K562 (cell line): ENCODE measurements at regions not wholly inside any gene's neighbourhood (a gene's known extent, or its start where the extent isn't known, plus 50 kb on each side); places are given as distances from the start of the nearest gene placed in this dataset.

ENCODE experiments used
- ATAC-seq: fragments of 200-7000 bp; cut with Tn5 transposase; 3 replicates; pipeline ENCODE4 v1.9.1; 2020; ENCODE audit warnings: moderate library complexity
- BruUV-seq: library from RNA; stranded (reverse); fragments of 400-500 nt; replicated peaks from 2 replicates; lab custom pipeline; 2021; lab: Mats Ljungman, UMichigan
- CTCF ChIA-PET: fragments of 300-600 bp; formaldehyde crosslinking; extraction: SDS; loops from one replicate; lab custom pipeline; 2021; ENCODE audit warnings: low intra/inter-chr PET ratio; lab: Yijun Ruan, JAX
- POLR2A ChIA-PET: fragments of 300-600, 350-650 bp; sonication (Branson Sonifier 250); formaldehyde crosslinking; extraction: SDS; loops from one replicate; lab custom pipeline; 2021; ENCODE audit warnings: antibody characterized with exemption, inconsistent platforms; lab: Yijun Ruan, JAX
- DNase-seq, 4 experiments: peaks; one replicate each; pipeline versions ENCODE4 v3.0.0 to v3.0.0-alpha.2; 2011 to 2018; ENCODE audit warnings: low spot score in 3 of 4, mixed read lengths in 3 of 4; ENCODE audit errors: extremely low read depth in 1 of 4
- FAIRE-seq: peaks from 2 replicates; lab custom pipeline; 2011; peaks lifted over from hg19 to GRCh38; lab: Jason Lieb, UNC
- H2AFZ ChIP-seq: 2 replicates; pipeline ENCODE4 v1.6.0; 2011; ENCODE audit warnings: low read depth, low read length, control low read depth, inconsistent platforms
- H3K27ac ChIP-seq: fragments of 200-600 bp; 3 replicates; pipeline ENCODE4 v1.8.0; 2011; ENCODE audit warnings: low read depth, mild to moderate bottlenecking, control low read depth, inconsistent platforms, low read length, moderate library complexity, mixed read lengths; ENCODE audit errors: extremely low read depth
- H3K27me3 ChIP-seq, 2 experiments: fragments of 300-600 bp in 1 of 2; 2 replicates in 1 of 2; 3 replicates in 1 of 2; pipeline versions ENCODE4 v1.6.0 to v1.8.0; 2011; ENCODE audit warnings: inconsistent platforms in 2 of 2, low read length in 2 of 2, mild to moderate bottlenecking in 1 of 2, mixed read lengths in 1 of 2, moderate library complexity in 1 of 2; ENCODE audit not compliant: control insufficient read depth in 2 of 2, insufficient read depth in 2 of 2
- H3K36me3 ChIP-seq: fragments of 300-600 bp; 3 replicates; pipeline ENCODE4 v1.8.0; 2011; ENCODE audit warnings: mild to moderate bottlenecking, low read length, inconsistent platforms; ENCODE audit not compliant: control insufficient read depth, insufficient read depth
- H3K4me1 ChIP-seq, 2 experiments: fragments of 200-600 bp in 1 of 2; replicated peaks in 1 of 2; 2 replicates in 1 of 2; 3 replicates in 1 of 2; pipeline versions ENCODE4 v1.5.1 to v1.8.0; 2011; ENCODE audit warnings: inconsistent platforms in 2 of 2, low read length in 2 of 2, mild to moderate bottlenecking in 1 of 2, mixed read lengths in 1 of 2, moderate library complexity in 1 of 2; ENCODE audit not compliant: control insufficient read depth in 2 of 2, insufficient read depth in 2 of 2
- H3K4me2 ChIP-seq: 2 replicates; pipeline ENCODE4 v1.6.1; 2011; ENCODE audit warnings: low read length, control low read depth, inconsistent platforms, mixed read lengths; ENCODE audit not compliant: insufficient read depth
- H3K4me3 ChIP-seq: fragments of 200-600 bp; sonication (generic), shearing (Covaris generic); 2 replicates; pipeline ENCODE4 v1.5.1; 2016; ENCODE audit warnings: control low read depth, inconsistent platforms
- H3K79me2 ChIP-seq: fragments of 200-600 bp; 3 replicates; pipeline ENCODE4 v1.8.0; 2011; ENCODE audit warnings: low read length, inconsistent platforms; ENCODE audit not compliant: control insufficient read depth, insufficient read depth
- H3K9ac ChIP-seq, 2 experiments: 2 replicates each; pipeline versions ENCODE4 v1.6.0 to v1.6.1; 2011; ENCODE audit warnings: low read depth in 2 of 2, low read length in 2 of 2, control low read depth in 1 of 2, inconsistent platforms in 1 of 2, mild to moderate bottlenecking in 1 of 2, mixed read lengths in 1 of 2; ENCODE audit not compliant: insufficient read depth in 1 of 2
- H3K9me1 ChIP-seq: one replicate; pipeline ENCODE4 v1.6.0; 2011; ENCODE audit warnings: inconsistent platforms, mild to moderate bottlenecking, low read length, moderate library complexity; ENCODE audit not compliant: control insufficient read depth, insufficient read depth
- H3K9me3 ChIP-seq: replicated peaks from 2 replicates; pipeline ENCODE4 v1.5.1; 2011; ENCODE audit warnings: low read depth, low read length, inconsistent platforms; ENCODE audit not compliant: control insufficient read depth, insufficient read depth
- H4K20me1 ChIP-seq: replicated peaks from 2 replicates; pipeline ENCODE4 v1.6.1; 2011; ENCODE audit warnings: low read length, inconsistent platforms, mixed read lengths; ENCODE audit not compliant: control insufficient read depth, insufficient read depth
- BHLHE40 ChIP-seq: IDR thresholded peaks from 2 replicates; pipeline ENCODE4 v1.6.1; 2011; ENCODE audit warnings: low read length, improper control_type of control experiment
- FUS ChIP-seq: fragments of 200-400 bp; formaldehyde crosslinking; optimal IDR thresholded peaks from 2 replicates; pipeline ENCODE3; 2017; ENCODE audit warnings: low read depth, low read length
- MBD1 ChIP-seq: fragments of 250-450 bp; sonication (Bioruptor Pico); IDR thresholded peaks from 2 replicates; pipeline ENCODE4 v1.8.0; 2022; ENCODE audit warnings: inconsistent platforms
- POLR2G ChIP-seq: fragments of 200-400 bp; formaldehyde crosslinking; IDR thresholded peaks from 2 replicates; pipeline ENCODE4 v1.6.1; 2017; ENCODE audit warnings: low read depth, mild to moderate bottlenecking, antibody characterized with exemption, low read length, moderate library complexity
- SIX5 ChIP-seq, 2 experiments: IDR thresholded peaks; 2 replicates each; pipeline ENCODE4 v1.6.1; 2011; ENCODE audit warnings: low read length in 2 of 2, borderline replicate concordance in 1 of 2, low read depth in 1 of 2, mild to moderate bottlenecking in 1 of 2, moderate library complexity in 1 of 2; ENCODE audit not compliant: insufficient read depth in 1 of 2
- SRF ChIP-seq, 2 experiments: fragments of 250-450, 450-650 bp in 1 of 2; sonication (Bioruptor Pico) in 1 of 2; sonication (generic) in 1 of 2; formaldehyde crosslinking; IDR thresholded peaks; 2 replicates each; pipeline versions ENCODE4 v1.5.0 to v1.5.1; 2020 to 2022; ENCODE audit warnings: mild to moderate bottlenecking in 1 of 2, missing genetic modification reagents in 1 of 2
- TFE3 ChIP-seq: fragments of 450-650 bp; formaldehyde crosslinking; IDR thresholded peaks from 2 replicates; pipeline ENCODE4 v1.4.0; 2020; ENCODE audit warnings: mild to moderate bottlenecking, mixed read lengths
- U2AF1 ChIP-seq: fragments of 200-400 bp; formaldehyde crosslinking; optimal IDR thresholded peaks from 2 replicates; pipeline ENCODE3; 2017; ENCODE audit warnings: mild to moderate bottlenecking, low read depth, low read length, moderate library complexity
- ZC3H8 ChIP-seq: fragments of 450-650 bp; IDR thresholded peaks from 2 replicates; pipeline ENCODE4 v1.6.1; 2017
- ZNF324 ChIP-seq: fragments of 250-450 bp; sonication (Bioruptor Pico); IDR thresholded peaks from 2 replicates; pipeline ENCODE4 v1.4.0; 2020; ENCODE audit warnings: mild to moderate bottlenecking
- ZNF696 ChIP-seq: fragments of 250-450 bp; sonication (Bioruptor Pico); conservative IDR thresholded peaks from 2 replicates; pipeline ENCODE4 v1.4.0; 2020; ENCODE audit warnings: mild to moderate bottlenecking, moderate library complexity
- WGBS: fragments of 100-300 bp; shearing (Covaris generic); methylation state at CpG from one replicate; pipeline ENCODE4 v1.1.6; 2016; ENCODE audit warnings: low coverage, mixed read lengths; ENCODE audit not compliant: insufficient coverage; ENCODE audit errors: missing lambda C conversion rate; 5-methylcytosine and 5-hydroxymethylcytosine counted together
- in situ Hi-C: fragments of 300-500 bp; cut with MboI; formaldehyde crosslinking; loops from 4 replicates; pipeline ENCODE4 v1.15.0; 2018; ENCODE audit warnings: inconsistent platforms, mixed read lengths
- intact Hi-C: fragments of 100-400 bp; cut with micrococcal nuclease; formaldehyde crosslinking; loops from 2 replicates; pipeline ENCODE4 v1.14.2; 2022
- TF ChIP-seq, protein P1 (sequence below): fragments of 250-450 bp; sonication (Bioruptor Pico); IDR thresholded peaks from 2 replicates; pipeline ENCODE4 v1.6.1; 2021; ENCODE audit warnings: mild to moderate bottlenecking

DNA sequence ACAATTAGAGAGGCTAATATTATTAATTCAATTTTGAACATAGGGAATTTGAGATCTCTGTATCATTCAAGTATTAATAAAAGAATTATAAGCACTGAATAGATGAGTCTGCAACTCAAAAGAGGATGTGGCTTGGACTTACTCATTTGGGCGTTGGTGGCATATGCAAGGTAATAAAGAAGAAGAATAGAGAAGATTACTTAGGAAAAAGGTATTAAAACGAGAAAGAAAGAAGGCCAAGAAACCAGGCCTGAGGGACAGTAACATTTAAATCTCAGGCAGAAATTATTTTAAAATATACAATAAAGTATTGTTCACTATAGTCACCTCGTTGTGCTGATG lies 383.0 kb upstream of the INTU start:
- no peak for TF ChIP-seq BHLHE40
- TF ChIP-seq POLR2G, result no peak
- TF ChIP-seq U2AF1, result no peak
- no peak for TF ChIP-seq ZNF696 (CRISPR knock-in tag)
- TF ChIP-seq SRF (CRISPR knock-in tag; IDR thresholded peaks at IDR 0.05), result no peak
- no peak for TF ChIP-seq TFE3 (CRISPR knock-in tag)
- TF ChIP-seq, protein P1, sequence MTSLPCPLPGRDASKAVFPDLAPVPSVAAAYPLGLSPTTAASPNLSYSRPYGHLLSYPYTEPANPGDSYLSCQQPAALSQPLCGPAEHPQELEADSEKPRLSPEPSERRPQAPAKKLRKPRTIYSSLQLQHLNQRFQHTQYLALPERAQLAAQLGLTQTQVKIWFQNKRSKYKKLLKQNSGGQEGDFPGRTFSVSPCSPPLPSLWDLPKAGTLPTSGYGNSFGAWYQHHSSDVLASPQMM, result no peak
- no peak for TF ChIP-seq SIX5 (IDR thresholded peaks at IDR 0.05; ENCODE audit: borderline replicate concordance in 1 of 2, insufficient read depth in 1 of 2, low read depth in 1 of 2, low read length in 2 of 2)
- TF ChIP-seq MBD1, result no peak
- no peak for TF ChIP-seq FUS
- TF ChIP-seq ZC3H8, result no peak
- no peak for TF ChIP-seq ZNF324 (CRISPR knock-in tag)
- intact Hi-C loops, result no loop called here
- no TSS peak for BruUV-seq
- no peaks in the 10 kb centered on the region for H4K20me1 ChIP-seq
- no peak overlapping the region for H2AFZ ChIP-seq
- FAIRE-seq (no peak), ATAC-seq (no peak), DNase-seq (no peak)
- H3K9me3 ChIP-seq, result no peaks in the 10 kb centered on the region
- ChIA-PET POLR2A (no interaction called here), CTCF (no interaction called here)
- no peaks in the 10 kb centered on the region for H3K79me2 ChIP-seq
- no peaks in the 10 kb centered on the region for H3K9me1 ChIP-seq
- no peak overlapping the region for H3K4me2 ChIP-seq
- H3K4me1 ChIP-seq, result no peaks in the 10 kb centered on the region; a peak in 1 of 5 replicates
- no peaks in the 10 kb centered on the region for H3K27me3 ChIP-seq
- in situ Hi-C loops, result no loop called here
- H3K27ac ChIP-seq, result no peak overlapping the region
- 5% methylated on average over 3 of the region's 3 CpGs for WGBS
- H3K9ac ChIP-seq, result no peak overlapping the region
- no peaks in the 10 kb centered on the region for H3K36me3 ChIP-seq
- no peak overlapping the region for H3K4me3 ChIP-seq
